Keratinocyte (primary cell): ENCODE measurements at regions not wholly inside any gene's neighbourhood (a gene's known extent, or its start where the extent isn't known, plus 50 kb on each side); places are given as distances from the start of the nearest gene placed in this dataset.
"Not testable (repeated sequence)": the region's sequence is repeated elsewhere in the genome, so short reads cannot be mapped to it uniquely, and the experiment has no call there.

Source experiments
- DNase-seq: peaks from one replicate; pipeline ENCODE4 v3.0.0-alpha.2; 2011; ENCODE audit warnings: low read depth, missing footprints, low spot score
- FAIRE-seq: peaks from 2 replicates; lab custom pipeline; 2011; peaks lifted over from hg19 to GRCh38; lab: Jason Lieb, UNC
- H2AFZ ChIP-seq: 2 replicates; pipeline ENCODE4 v1.6.0; 2012; ENCODE audit warnings: low read length, control low read depth, inconsistent platforms; ENCODE audit not compliant: control insufficient read depth
- H3K27ac ChIP-seq: 2 replicates; pipeline ENCODE4 v1.5.1; 2011; ENCODE audit warnings: low read length; ENCODE audit not compliant: control insufficient read depth, insufficient read depth
- H3K27me3 ChIP-seq: 3 replicates; pipeline ENCODE4 v1.6.0; 2011; ENCODE audit warnings: low read length; ENCODE audit not compliant: control insufficient read depth, insufficient read depth; ENCODE audit errors: extremely low read depth
- H3K36me3 ChIP-seq, 2 experiments: 2 replicates in 1 of 2; 3 replicates in 1 of 2; pipeline ENCODE4 v1.5.1; 2011; ENCODE audit warnings: low read length in 2 of 2, mild to moderate bottlenecking in 1 of 2; ENCODE audit not compliant: control insufficient read depth in 2 of 2, insufficient read depth in 2 of 2; ENCODE audit errors: extremely low read depth in 1 of 2
- H3K4me1 ChIP-seq: 3 replicates; pipeline ENCODE4 v1.5.1; 2011; ENCODE audit warnings: low read length; ENCODE audit not compliant: control insufficient read depth, insufficient read depth; ENCODE audit errors: extremely low read depth
- H3K4me2 ChIP-seq: 3 replicates; pipeline ENCODE4 v1.6.0; 2011; ENCODE audit warnings: low read depth, low read length; ENCODE audit not compliant: control insufficient read depth, insufficient read depth; ENCODE audit errors: extremely low read depth
- H3K4me3 ChIP-seq, 3 experiments: fragments of 200-600 bp in 1 of 3; sonication (generic) in 1 of 3; 2 replicates in 2 of 3; 3 replicates in 1 of 3; pipeline ENCODE4 v1.5.1; 2011 to 2016; ENCODE audit warnings: low read length in 3 of 3, mild to moderate bottlenecking in 3 of 3, control low read depth in 2 of 3, inconsistent platforms in 1 of 3, low read depth in 1 of 3, mixed read lengths in 1 of 3, mixed run types in 1 of 3, moderate library complexity in 1 of 3; ENCODE audit not compliant: control insufficient read depth in 2 of 3, insufficient read depth in 2 of 3; ENCODE audit errors: extremely low read depth in 1 of 3
- H3K79me2 ChIP-seq: 2 replicates; pipeline ENCODE4 v1.6.0; 2012; ENCODE audit warnings: low read length; ENCODE audit not compliant: control insufficient read depth, insufficient read depth
- H3K9ac ChIP-seq: 3 replicates; pipeline ENCODE4 v1.6.0; 2011; ENCODE audit warnings: low read length; ENCODE audit not compliant: control insufficient read depth, insufficient read depth; ENCODE audit errors: extremely low read depth
- H3K9me1 ChIP-seq: 3 replicates; pipeline ENCODE4 v1.6.0; 2011; ENCODE audit warnings: low read length; ENCODE audit not compliant: control insufficient read depth, insufficient read depth; ENCODE audit errors: extremely low read depth
- H3K9me3 ChIP-seq: 2 replicates; pipeline ENCODE4 v1.5.1; 2012; ENCODE audit warnings: low read depth, low read length; ENCODE audit not compliant: control insufficient read depth
- H4K20me1 ChIP-seq: 3 replicates; pipeline ENCODE4 v1.6.0; 2011; ENCODE audit warnings: low read length; ENCODE audit not compliant: control insufficient read depth, insufficient read depth; ENCODE audit errors: extremely low read depth
- CTCF ChIP-seq, 3 experiments: IDR thresholded peaks in 1 of 3; conservative IDR thresholded peaks in 1 of 3; optimal IDR thresholded peaks in 1 of 3; 2 replicates in 2 of 3; 3 replicates in 1 of 3; pipeline versions ENCODE3 to v1.5.1; 2011; ENCODE audit warnings: low read length in 3 of 3, mild to moderate bottlenecking in 3 of 3, moderate library complexity in 2 of 3, control low read depth in 1 of 3, inconsistent platforms in 1 of 3; ENCODE audit not compliant: insufficient read depth in 2 of 3; ENCODE audit errors: extremely low read depth in 1 of 3
- EZH2 ChIP-seq: IDR thresholded peaks from one replicate; pipeline ENCODE4 v1.6.1; 2012; ENCODE audit warnings: inconsistent platforms, mild to moderate bottlenecking, low read length, moderate library complexity
- dilution Hi-C: fragments of 300-500 bp; cut with MboI; formaldehyde crosslinking; loops from one replicate; pipeline ENCODE4 v1.7.0; 2020; ENCODE audit warnings: low sequenced_read_pairs; ENCODE audit not compliant: extremely low pct_ligation_motif_present

DNA sequence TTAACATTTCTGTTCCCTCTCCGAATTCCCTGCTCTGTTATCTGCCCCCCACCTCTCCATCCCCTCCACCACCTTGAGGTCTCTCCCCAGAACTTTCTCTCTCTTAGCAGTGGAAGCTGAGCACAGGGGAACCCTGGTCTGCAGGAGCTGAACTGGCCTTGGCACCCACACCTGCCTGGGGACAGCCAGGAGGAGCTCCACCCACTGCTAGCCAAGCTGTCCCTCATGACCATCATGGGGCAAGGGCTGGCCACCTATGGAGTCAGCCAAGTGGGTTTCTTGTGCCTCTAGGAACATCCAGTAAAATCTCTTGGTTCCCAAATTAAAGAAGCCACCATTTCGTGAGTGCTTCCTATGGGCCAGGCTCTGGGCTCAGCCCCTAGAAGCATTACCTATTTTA, 276.4 kb upstream of the TLE3 start:
- H3K4me2 ChIP-seq, result no peak overlapping the region
- dilution Hi-C loops, result no loop called here

GRCh38 chr15:70373439-70373838, 275.7 kb upstream of the TLE3 start:
- H3K9me3 ChIP-seq, H3K36me3 ChIP-seq, H3K79me2 ChIP-seq, DNase-seq, H2AFZ ChIP-seq, H3K27ac ChIP-seq, H4K20me1 ChIP-seq, H3K9ac ChIP-seq, FAIRE-seq, H3K9me1 ChIP-seq, H3K27me3 ChIP-seq, dilution Hi-C loops, H3K4me3 ChIP-seq, H3K4me2 ChIP-seq: not testable (repeated sequence)
- H3K4me1 ChIP-seq, result peaks cover 39% of the 10 kb centered on the region

More for the DNA sequence above, 276.4 kb upstream of the TLE3 start:
- Histone ChIP-seq H3K9me3 (no peaks in the 10 kb centered on the region), H3K9me1 (no peaks in the 10 kb centered on the region), H3K36me3 (no peaks in the 10 kb centered on the region), H3K27me3 (peaks cover 2% of the 10 kb centered on the region), H3K27ac (no peak overlapping the region), H4K20me1 (no peaks in the 10 kb centered on the region), H3K79me2 (no peaks in the 10 kb centered on the region), H3K4me3 (no peak overlapping the region), H3K4me1 (peaks cover 39% of the 10 kb centered on the region), H2AFZ (no peak overlapping the region), H3K9ac (no peak overlapping the region)
- no peak for TF ChIP-seq EZH2
- no peak for TF ChIP-seq CTCF (optimal IDR thresholded peaks at IDR 0.05 in 1 of 3, IDR thresholded peaks at IDR 0.05 in 1 of 3, conservative IDR thresholded peaks at IDR 0.05 in 1 of 3; ENCODE audit: extremely low read depth in 1 of 3, insufficient read depth in 2 of 3, low read length in 3 of 3)
- FAIRE-seq, result no peak
- DNase-seq, result no peak

- FAIRE-seq, H3K27ac ChIP-seq, H4K20me1 ChIP-seq, H3K4me2 ChIP-seq, DNase-seq, H3K36me3 ChIP-seq, H2AFZ ChIP-seq, H3K9me1 ChIP-seq, H3K27me3 ChIP-seq, H3K4me1 ChIP-seq, H3K9me3 ChIP-seq, H3K9ac ChIP-seq, dilution Hi-C loops, H3K4me3 ChIP-seq, H3K79me2 ChIP-seq: not testable (repeated sequence)
Measured at GRCh38 chr15:70367913-70368705, 270.4 kb upstream of the TLE3 start.

DNA sequence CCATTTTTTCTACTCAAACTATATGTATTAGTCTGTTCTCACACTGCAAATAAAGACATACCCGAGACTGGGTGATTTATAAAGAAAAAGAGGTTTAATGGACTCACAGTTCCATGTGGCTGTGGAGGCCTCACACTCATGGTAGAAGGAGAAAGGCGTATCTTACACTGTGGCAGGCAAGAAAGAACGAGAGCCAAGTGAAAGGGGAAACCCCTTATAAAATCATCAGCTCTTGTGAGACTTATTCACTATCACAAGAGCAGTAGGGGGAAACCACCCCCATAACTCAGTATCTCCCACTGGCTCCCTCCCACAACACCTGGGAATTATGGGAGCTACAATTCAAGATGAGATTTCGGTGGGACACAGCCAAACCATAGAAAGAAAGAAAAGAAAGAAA, 266.3 kb upstream of the TLE3 start:
- dilution Hi-C loops, FAIRE-seq: not testable (repeated sequence)
- peaks cover 11% of the 10 kb centered on the region for H3K27me3 ChIP-seq

More for the DNA sequence above, 266.3 kb upstream of the TLE3 start:
- not testable (repeated sequence) for H3K27ac ChIP-seq, H3K4me3 ChIP-seq, H3K9me1 ChIP-seq, H2AFZ ChIP-seq, H3K79me2 ChIP-seq, DNase-seq, H3K4me2 ChIP-seq, H3K9me3 ChIP-seq, H3K36me3 ChIP-seq, H3K9ac ChIP-seq, H3K4me1 ChIP-seq, H4K20me1 ChIP-seq
